ENCODE measurements at regions not wholly inside any gene's neighbourhood (a gene's known extent, or its start where the extent isn't known, plus 50 kb on each side); places are given as distances from the start of the nearest gene placed in this dataset.

GRCh38 chr14:86641310-86641709 is 1111.4 kb downstream of the FLRT2 start:
- no peak for TF ChIP-seq JUND (IDR thresholded peaks at IDR 0.05)
- TF ChIP-seq, protein P1, sequence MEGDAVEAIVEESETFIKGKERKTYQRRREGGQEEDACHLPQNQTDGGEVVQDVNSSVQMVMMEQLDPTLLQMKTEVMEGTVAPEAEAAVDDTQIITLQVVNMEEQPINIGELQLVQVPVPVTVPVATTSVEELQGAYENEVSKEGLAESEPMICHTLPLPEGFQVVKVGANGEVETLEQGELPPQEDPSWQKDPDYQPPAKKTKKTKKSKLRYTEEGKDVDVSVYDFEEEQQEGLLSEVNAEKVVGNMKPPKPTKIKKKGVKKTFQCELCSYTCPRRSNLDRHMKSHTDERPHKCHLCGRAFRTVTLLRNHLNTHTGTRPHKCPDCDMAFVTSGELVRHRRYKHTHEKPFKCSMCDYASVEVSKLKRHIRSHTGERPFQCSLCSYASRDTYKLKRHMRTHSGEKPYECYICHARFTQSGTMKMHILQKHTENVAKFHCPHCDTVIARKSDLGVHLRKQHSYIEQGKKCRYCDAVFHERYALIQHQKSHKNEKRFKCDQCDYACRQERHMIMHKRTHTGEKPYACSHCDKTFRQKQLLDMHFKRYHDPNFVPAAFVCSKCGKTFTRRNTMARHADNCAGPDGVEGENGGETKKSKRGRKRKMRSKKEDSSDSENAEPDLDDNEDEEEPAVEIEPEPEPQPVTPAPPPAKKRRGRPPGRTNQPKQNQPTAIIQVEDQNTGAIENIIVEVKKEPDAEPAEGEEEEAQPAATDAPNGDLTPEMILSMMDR (IDR thresholded peaks at IDR 0.05; ENCODE audit: low read depth, low read length, missing input control) = no peak
- TF ChIP-seq, protein P2, sequence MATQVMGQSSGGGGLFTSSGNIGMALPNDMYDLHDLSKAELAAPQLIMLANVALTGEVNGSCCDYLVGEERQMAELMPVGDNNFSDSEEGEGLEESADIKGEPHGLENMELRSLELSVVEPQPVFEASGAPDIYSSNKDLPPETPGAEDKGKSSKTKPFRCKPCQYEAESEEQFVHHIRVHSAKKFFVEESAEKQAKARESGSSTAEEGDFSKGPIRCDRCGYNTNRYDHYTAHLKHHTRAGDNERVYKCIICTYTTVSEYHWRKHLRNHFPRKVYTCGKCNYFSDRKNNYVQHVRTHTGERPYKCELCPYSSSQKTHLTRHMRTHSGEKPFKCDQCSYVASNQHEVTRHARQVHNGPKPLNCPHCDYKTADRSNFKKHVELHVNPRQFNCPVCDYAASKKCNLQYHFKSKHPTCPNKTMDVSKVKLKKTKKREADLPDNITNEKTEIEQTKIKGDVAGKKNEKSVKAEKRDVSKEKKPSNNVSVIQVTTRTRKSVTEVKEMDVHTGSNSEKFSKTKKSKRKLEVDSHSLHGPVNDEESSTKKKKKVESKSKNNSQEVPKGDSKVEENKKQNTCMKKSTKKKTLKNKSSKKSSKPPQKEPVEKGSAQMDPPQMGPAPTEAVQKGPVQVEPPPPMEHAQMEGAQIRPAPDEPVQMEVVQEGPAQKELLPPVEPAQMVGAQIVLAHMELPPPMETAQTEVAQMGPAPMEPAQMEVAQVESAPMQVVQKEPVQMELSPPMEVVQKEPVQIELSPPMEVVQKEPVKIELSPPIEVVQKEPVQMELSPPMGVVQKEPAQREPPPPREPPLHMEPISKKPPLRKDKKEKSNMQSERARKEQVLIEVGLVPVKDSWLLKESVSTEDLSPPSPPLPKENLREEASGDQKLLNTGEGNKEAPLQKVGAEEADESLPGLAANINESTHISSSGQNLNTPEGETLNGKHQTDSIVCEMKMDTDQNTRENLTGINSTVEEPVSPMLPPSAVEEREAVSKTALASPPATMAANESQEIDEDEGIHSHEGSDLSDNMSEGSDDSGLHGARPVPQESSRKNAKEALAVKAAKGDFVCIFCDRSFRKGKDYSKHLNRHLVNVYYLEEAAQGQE (IDR thresholded peaks at IDR 0.05) = no peak
- no peak for TF ChIP-seq TAF1 (conservative IDR thresholded peaks at IDR 0.05)
- TF ChIP-seq, protein P3, sequence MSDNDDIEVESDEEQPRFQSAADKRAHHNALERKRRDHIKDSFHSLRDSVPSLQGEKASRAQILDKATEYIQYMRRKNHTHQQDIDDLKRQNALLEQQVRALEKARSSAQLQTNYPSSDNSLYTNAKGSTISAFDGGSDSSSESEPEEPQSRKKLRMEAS (IDR thresholded peaks at IDR 0.05) = no peak
- no peak for TF ChIP-seq FOXA1 (IDR thresholded peaks at IDR 0.05)
- TF ChIP-seq YY1 (IDR thresholded peaks at IDR 0.05) = no peak
- TF ChIP-seq, protein P4, sequence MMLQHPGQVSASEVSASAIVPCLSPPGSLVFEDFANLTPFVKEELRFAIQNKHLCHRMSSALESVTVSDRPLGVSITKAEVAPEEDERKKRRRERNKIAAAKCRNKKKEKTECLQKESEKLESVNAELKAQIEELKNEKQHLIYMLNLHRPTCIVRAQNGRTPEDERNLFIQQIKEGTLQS (IDR thresholded peaks at IDR 0.05) = no peak
- TF ChIP-seq RXRA (IDR thresholded peaks at IDR 0.05) = no peak
- no peak for TF ChIP-seq RAD21 (IDR thresholded peaks at IDR 0.05)
